ENCODE measurements at regions not wholly inside any gene's neighbourhood (a gene's known extent, or its start where the extent isn't known, plus 50 kb on each side); places are given as distances from the start of the nearest gene placed in this dataset.

GRCh38 chr11:91850533-91851275 lies 373.9 kb upstream of the FAT3 start:
- H3K4me1 ChIP-seq (ENCODE audit: control insufficient read depth, insufficient read depth, low read length), result no peaks in the 10 kb centered on the region
- H3K36me3 ChIP-seq (ENCODE audit: control insufficient read depth in 2 of 2, insufficient read depth in 2 of 2, low read length in 2 of 2), result no peaks in the 10 kb centered on the region
- H3K27me3 ChIP-seq (ENCODE audit: control insufficient read depth in 1 of 2, insufficient read depth in 2 of 2, low read length in 2 of 2), result no peaks in the 10 kb centered on the region
- H3K4me3 ChIP-seq (ENCODE audit: low read length in 2 of 2), result no peak overlapping the region
- H3K9me3 ChIP-seq (ENCODE audit: control insufficient read depth in 2 of 2, low read length in 2 of 2), result no peaks in the 10 kb centered on the region
- H3K27ac ChIP-seq (ENCODE audit: low read length), result no peak overlapping the region
- H3K9ac ChIP-seq (ENCODE audit: low read length in 2 of 2), result no peak overlapping the region

- no peak overlapping the region for H3K4me3 ChIP-seq (ENCODE audit: low read length in 2 of 2)
- no peaks in the 10 kb centered on the region for H3K36me3 ChIP-seq (ENCODE audit: control insufficient read depth in 2 of 2, insufficient read depth in 2 of 2, low read length in 2 of 2)
These were observed 374.6 kb upstream of the FAT3 start for GRCh38 chr11:91850021-91850420.

GRCh38 chr11:91846649-91847048 lies 378.0 kb upstream of the FAT3 start:
- Histone ChIP-seq H3K36me3 (ENCODE audit: control insufficient read depth in 2 of 2, insufficient read depth in 2 of 2, low read length in 2 of 2) (no peaks in the 10 kb centered on the region), H3K9ac (ENCODE audit: low read length in 2 of 2) (no peak overlapping the region), H3K27me3 (ENCODE audit: control insufficient read depth in 1 of 2, insufficient read depth in 2 of 2, low read length in 2 of 2) (no peaks in the 10 kb centered on the region), H3K27ac (ENCODE audit: low read length) (no peak overlapping the region), H3K4me1 (ENCODE audit: control insufficient read depth, insufficient read depth, low read length) (no peaks in the 10 kb centered on the region), H3K9me3 (ENCODE audit: control insufficient read depth in 2 of 2, low read length in 2 of 2) (no peaks in the 10 kb centered on the region), H3K4me3 (ENCODE audit: low read length in 2 of 2) (no peak overlapping the region)

More at GRCh38 chr11:91850021-91850420, 374.6 kb upstream of the FAT3 start:
- Histone ChIP-seq H3K9ac (ENCODE audit: low read length in 2 of 2) (no peak overlapping the region), H3K27ac (ENCODE audit: low read length) (no peak overlapping the region), H3K9me3 (ENCODE audit: control insufficient read depth in 2 of 2, low read length in 2 of 2) (no peaks in the 10 kb centered on the region), H3K27me3 (ENCODE audit: control insufficient read depth in 1 of 2, insufficient read depth in 2 of 2, low read length in 2 of 2) (no peaks in the 10 kb centered on the region), H3K4me1 (ENCODE audit: control insufficient read depth, insufficient read depth, low read length) (no peaks in the 10 kb centered on the region)

DNA sequence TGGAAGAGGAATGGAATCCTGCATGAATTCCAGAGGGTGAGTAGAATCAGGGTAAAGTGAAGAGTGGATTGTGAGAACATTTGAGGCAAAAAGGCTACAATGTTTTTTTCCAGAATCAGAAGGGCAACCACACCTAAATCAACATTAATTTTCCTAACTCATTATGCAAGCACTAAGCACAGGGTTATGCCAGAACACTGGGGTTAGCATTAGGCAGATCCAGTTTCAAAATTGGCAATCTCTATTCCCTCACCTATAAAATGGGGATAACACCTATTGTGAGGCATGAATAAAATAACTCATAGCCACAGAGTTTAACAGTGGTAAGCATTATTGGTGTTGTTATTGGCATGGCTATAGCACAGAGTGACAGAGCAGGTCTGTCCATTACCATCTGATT lies 378.6 kb upstream of the FAT3 start:
- Histone ChIP-seq H3K27me3 (ENCODE audit: control insufficient read depth in 1 of 2, insufficient read depth in 2 of 2, low read length in 2 of 2) (no peaks in the 10 kb centered on the region), H3K36me3 (ENCODE audit: control insufficient read depth in 2 of 2, insufficient read depth in 2 of 2, low read length in 2 of 2) (no peaks in the 10 kb centered on the region), H3K27ac (ENCODE audit: low read length) (no peak overlapping the region), H3K4me3 (ENCODE audit: low read length in 2 of 2) (no peak overlapping the region), H3K9me3 (ENCODE audit: control insufficient read depth in 2 of 2, low read length in 2 of 2) (no peaks in the 10 kb centered on the region), H3K9ac (ENCODE audit: low read length in 2 of 2) (no peak overlapping the region), H3K4me1 (ENCODE audit: control insufficient read depth, insufficient read depth, low read length) (no peaks in the 10 kb centered on the region)

DNA sequence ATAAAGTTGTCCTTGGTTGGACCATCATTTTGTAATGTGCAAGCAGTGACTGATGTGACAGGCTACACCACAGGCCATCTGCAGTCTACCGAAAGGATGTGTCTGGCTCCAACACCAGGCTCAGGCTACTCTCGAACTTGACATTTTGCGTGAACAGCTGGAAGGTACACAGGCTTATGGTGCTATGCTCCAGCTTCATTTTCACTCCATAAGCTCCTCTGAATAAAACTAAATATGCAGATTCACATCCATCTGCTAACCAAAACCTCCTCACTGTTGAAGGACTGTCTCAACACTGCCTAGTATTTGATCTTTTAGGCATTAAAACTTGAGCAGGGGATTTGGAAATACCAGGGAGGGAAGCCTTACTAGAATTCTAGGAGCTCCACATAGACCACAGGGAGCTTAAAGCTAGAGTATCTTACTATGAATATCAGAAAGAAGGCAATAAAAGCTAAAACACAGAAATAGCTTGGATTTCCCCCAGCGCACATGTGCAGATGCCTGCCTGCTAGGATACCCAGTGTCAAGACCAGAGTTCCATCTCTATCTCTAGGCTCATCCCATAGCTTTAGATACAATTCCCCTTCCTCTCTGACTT lies 383.9 kb upstream of the FAT3 start:
- Histone ChIP-seq H3K9ac (ENCODE audit: low read length in 2 of 2) (no peak overlapping the region), H3K27ac (ENCODE audit: low read length) (no peak overlapping the region)

GRCh38 chr11:91837411-91838330 lies 386.9 kb upstream of the FAT3 start:
- Histone ChIP-seq H3K9me3 (ENCODE audit: control insufficient read depth in 2 of 2, low read length in 2 of 2) (no peaks in the 10 kb centered on the region), H3K27ac (ENCODE audit: low read length) (no peak overlapping the region), H3K36me3 (ENCODE audit: control insufficient read depth in 2 of 2, insufficient read depth in 2 of 2, low read length in 2 of 2) (no peaks in the 10 kb centered on the region), H3K4me3 (ENCODE audit: low read length in 2 of 2) (no peak overlapping the region), H3K27me3 (ENCODE audit: control insufficient read depth in 1 of 2, insufficient read depth in 2 of 2, low read length in 2 of 2) (no peaks in the 10 kb centered on the region), H3K4me1 (ENCODE audit: control insufficient read depth, insufficient read depth, low read length) (no peaks in the 10 kb centered on the region), H3K9ac (ENCODE audit: low read length in 2 of 2) (no peak overlapping the region)

More for the DNA sequence above, 383.9 kb upstream of the FAT3 start:
- H3K4me3 ChIP-seq (ENCODE audit: low read length in 2 of 2), result no peak overlapping the region
- H3K36me3 ChIP-seq (ENCODE audit: control insufficient read depth in 2 of 2, insufficient read depth in 2 of 2, low read length in 2 of 2), result no peaks in the 10 kb centered on the region
- H3K9me3 ChIP-seq (ENCODE audit: control insufficient read depth in 2 of 2, low read length in 2 of 2), result no peaks in the 10 kb centered on the region
- no peaks in the 10 kb centered on the region for H3K27me3 ChIP-seq (ENCODE audit: control insufficient read depth in 1 of 2, insufficient read depth in 2 of 2, low read length in 2 of 2)
- H3K4me1 ChIP-seq (ENCODE audit: control insufficient read depth, insufficient read depth, low read length), result no peaks in the 10 kb centered on the region

GRCh38 chr11:91835051-91835560 lies 389.5 kb upstream of the FAT3 start:
- H3K4me3 ChIP-seq (ENCODE audit: low read length in 2 of 2), result no peak overlapping the region

DNA sequence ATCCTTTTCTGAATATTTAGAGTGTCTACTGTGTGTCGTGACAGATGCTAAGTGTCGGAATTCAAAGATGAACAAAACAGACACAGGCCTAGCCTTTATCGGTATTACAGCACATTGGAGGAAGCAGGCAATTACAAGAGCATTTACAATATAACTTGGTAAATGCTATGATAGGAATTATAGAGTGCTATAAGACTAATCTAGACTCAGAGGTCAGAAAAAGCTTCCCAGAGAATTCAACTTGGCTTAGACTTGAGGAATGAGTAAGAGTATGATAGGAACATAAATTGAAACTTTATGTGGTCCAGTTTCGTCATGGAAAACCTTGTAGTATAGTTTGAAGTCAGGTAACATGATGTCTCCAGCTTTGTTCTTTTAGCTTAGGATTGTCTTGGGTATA lies 395.7 kb upstream of the FAT3 start:
- Histone ChIP-seq H3K27me3 (ENCODE audit: control insufficient read depth in 1 of 2, insufficient read depth in 2 of 2, low read length in 2 of 2) (no peaks in the 10 kb centered on the region), H3K9ac (ENCODE audit: low read length in 2 of 2) (no peak overlapping the region), H3K36me3 (ENCODE audit: control insufficient read depth in 2 of 2, insufficient read depth in 2 of 2, low read length in 2 of 2) (no peaks in the 10 kb centered on the region), H3K4me1 (ENCODE audit: control insufficient read depth, insufficient read depth, low read length) (no peaks in the 10 kb centered on the region), H3K4me3 (ENCODE audit: low read length in 2 of 2) (no peak overlapping the region), H3K9me3 (ENCODE audit: control insufficient read depth in 2 of 2, low read length in 2 of 2) (no peaks in the 10 kb centered on the region), H3K27ac (ENCODE audit: low read length) (no peak overlapping the region)

More at GRCh38 chr11:91835051-91835560, 389.5 kb upstream of the FAT3 start:
- Histone ChIP-seq H3K27ac (ENCODE audit: low read length) (no peak overlapping the region), H3K27me3 (ENCODE audit: control insufficient read depth in 1 of 2, insufficient read depth in 2 of 2, low read length in 2 of 2) (no peaks in the 10 kb centered on the region), H3K9me3 (ENCODE audit: control insufficient read depth in 2 of 2, low read length in 2 of 2) (no peaks in the 10 kb centered on the region), H3K36me3 (ENCODE audit: control insufficient read depth in 2 of 2, insufficient read depth in 2 of 2, low read length in 2 of 2) (no peaks in the 10 kb centered on the region), H3K9ac (ENCODE audit: low read length in 2 of 2) (no peak overlapping the region), H3K4me1 (ENCODE audit: control insufficient read depth, insufficient read depth, low read length) (no peaks in the 10 kb centered on the region)

- Histone ChIP-seq H3K9me3 (ENCODE audit: control insufficient read depth in 2 of 2, low read length in 2 of 2) (no peaks in the 10 kb centered on the region), H3K4me3 (ENCODE audit: low read length in 2 of 2) (no peak overlapping the region), H3K9ac (ENCODE audit: low read length in 2 of 2) (no peak overlapping the region), H3K27me3 (ENCODE audit: control insufficient read depth in 1 of 2, insufficient read depth in 2 of 2, low read length in 2 of 2) (no peaks in the 10 kb centered on the region), H3K27ac (ENCODE audit: low read length) (no peak overlapping the region), H3K36me3 (ENCODE audit: control insufficient read depth in 2 of 2, insufficient read depth in 2 of 2, low read length in 2 of 2) (no peaks in the 10 kb centered on the region), H3K4me1 (ENCODE audit: control insufficient read depth, insufficient read depth, low read length) (no peaks in the 10 kb centered on the region)
These were observed 398.8 kb upstream of the FAT3 start for GRCh38 chr11:91825777-91826176.

DNA sequence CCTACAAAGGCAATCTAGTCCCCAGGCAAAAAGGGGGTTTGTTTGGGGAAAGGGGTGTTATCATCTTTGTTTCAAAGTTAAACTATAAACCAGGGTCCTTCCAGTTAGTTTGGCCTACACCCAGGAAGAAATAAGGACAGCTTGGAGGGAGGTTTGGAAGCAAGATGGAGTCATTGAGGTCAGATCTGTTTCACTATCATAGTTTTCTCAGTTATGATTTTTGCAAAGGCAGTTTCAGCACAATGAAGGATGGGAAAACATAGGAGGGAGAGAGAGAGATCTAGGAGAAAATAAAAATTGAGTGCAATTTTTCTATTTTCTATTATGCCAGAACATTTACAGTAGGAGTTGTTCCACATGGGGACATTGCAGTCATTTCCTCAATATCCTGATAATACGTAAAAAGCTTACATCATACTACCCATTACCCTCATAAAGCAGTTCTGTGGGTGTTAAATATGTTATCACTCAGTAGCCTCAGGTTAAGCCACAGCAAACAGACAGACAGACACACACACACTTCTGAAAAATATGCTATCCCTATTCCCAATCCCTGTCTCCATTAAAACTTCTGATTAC lies 401.3 kb upstream of the FAT3 start:
- no peaks in the 10 kb centered on the region for H3K36me3 ChIP-seq (ENCODE audit: control insufficient read depth in 2 of 2, insufficient read depth in 2 of 2, low read length in 2 of 2)
- no peak overlapping the region for H3K9ac ChIP-seq (ENCODE audit: low read length in 2 of 2)
- no peak overlapping the region for H3K27ac ChIP-seq (ENCODE audit: low read length)
- H3K27me3 ChIP-seq (ENCODE audit: control insufficient read depth in 1 of 2, insufficient read depth in 2 of 2, low read length in 2 of 2), result no peaks in the 10 kb centered on the region
- no peak overlapping the region for H3K4me3 ChIP-seq (ENCODE audit: low read length in 2 of 2)
- H3K4me1 ChIP-seq (ENCODE audit: control insufficient read depth, insufficient read depth, low read length), result no peaks in the 10 kb centered on the region
- no peaks in the 10 kb centered on the region for H3K9me3 ChIP-seq (ENCODE audit: control insufficient read depth in 2 of 2, low read length in 2 of 2)

Measured in stomach smooth muscle (tissue), 2 donors.